Liver (tissue), 7 donors: ENCODE measurements at regions not wholly inside any gene's neighbourhood (a gene's known extent, or its start where the extent isn't known, plus 50 kb on each side); places are given as distances from the start of the nearest gene placed in this dataset.

Source experiments
- DNase-seq: peaks from one replicate; pipeline ENCODE4 v3.0.0-alpha.2; 2017; ENCODE audit warnings: low spot score
- H3K27ac ChIP-seq, 2 donors: one replicate each; pipeline ENCODE4 v1.7.0; 2013; ENCODE audit warnings: inconsistent platforms in 2 of 2, low read length in 2 of 2, control low read depth in 1 of 2, low read depth in 1 of 2, mild to moderate bottlenecking in 1 of 2
- H3K27me3 ChIP-seq, 4 donors: one replicate each; pipeline versions ENCODE4 v1.6.1 to v1.7.0; 2013; ENCODE audit warnings: low read length in 3 of 4, inconsistent platforms in 1 of 4, mild to moderate bottlenecking in 1 of 4, moderate library complexity in 1 of 4; ENCODE audit not compliant: control insufficient read depth in 4 of 4, insufficient read depth in 4 of 4
- H3K36me3 ChIP-seq, 4 donors: one replicate each; pipeline versions ENCODE4 v1.6.1 to v1.7.0; 2013; ENCODE audit warnings: low read length in 3 of 4, mild to moderate bottlenecking in 3 of 4, low read depth in 1 of 4, moderate library complexity in 1 of 4; ENCODE audit not compliant: control insufficient read depth in 4 of 4, insufficient read depth in 3 of 4
- H3K4me1 ChIP-seq, 4 donors: one replicate each; pipeline versions ENCODE4 v1.6.1 to v1.7.0; 2013; ENCODE audit warnings: low read length in 3 of 4, mild to moderate bottlenecking in 3 of 4, moderate library complexity in 1 of 4; ENCODE audit not compliant: control insufficient read depth in 4 of 4, insufficient read depth in 4 of 4
- H3K4me3 ChIP-seq, 3 donors: one replicate each; pipeline versions ENCODE4 v1.6.1 to v1.7.0; 2013; ENCODE audit warnings: low read length in 3 of 3, control low read depth in 1 of 3, low read depth in 1 of 3, mild to moderate bottlenecking in 1 of 3
- H3K9ac ChIP-seq, 2 donors: one replicate each; pipeline ENCODE4 v1.7.0; 2013; ENCODE audit warnings: low read length in 2 of 2, mild to moderate bottlenecking in 2 of 2, moderate library complexity in 2 of 2, control low read depth in 1 of 2, low read depth in 1 of 2
- H3K9me3 ChIP-seq, 4 donors: one replicate each; pipeline versions ENCODE4 v1.6.1 to v1.7.0; 2013; ENCODE audit warnings: low read length in 3 of 4; ENCODE audit not compliant: control insufficient read depth in 4 of 4
- EGR1 ChIP-seq, 2 donors: IDR thresholded peaks; 2 replicates each; pipeline ENCODE4 v1.6.1; 2016 to 2018; ENCODE audit warnings: antibody characterized with exemption in 2 of 2, low read depth in 2 of 2
- FOXA1 ChIP-seq: IDR thresholded peaks from 2 replicates; pipeline ENCODE4 v1.6.1; 2016; ENCODE audit warnings: antibody characterized with exemption
- FOXA2 ChIP-seq: IDR thresholded peaks from 2 replicates; pipeline ENCODE4 v1.6.1; 2016; ENCODE audit warnings: antibody characterized with exemption
- GABPA ChIP-seq, 2 donors: IDR thresholded peaks in 1 of 2; conservative IDR thresholded peaks in 1 of 2; 2 replicates each; pipeline ENCODE4 v1.6.1; 2016; ENCODE audit warnings: antibody characterized with exemption in 2 of 2, mild to moderate bottlenecking in 1 of 2, moderate library complexity in 1 of 2
- HNF4A ChIP-seq, 2 donors: conservative IDR thresholded peaks; 2 replicates each; pipeline ENCODE4 v1.6.1; 2016; ENCODE audit warnings: antibody characterized with exemption in 2 of 2, mild to moderate bottlenecking in 2 of 2
- JUND ChIP-seq, 2 donors: IDR thresholded peaks; 2 replicates each; pipeline ENCODE4 v1.6.1; 2016; ENCODE audit warnings: antibody characterized with exemption in 2 of 2
- NR2F2 ChIP-seq: IDR thresholded peaks from 2 replicates; pipeline ENCODE4 v1.6.1; 2016; ENCODE audit warnings: antibody characterized with exemption
- RAD21 ChIP-seq, 2 donors: IDR thresholded peaks; 2 replicates each; pipeline ENCODE4 v1.6.1; 2016; ENCODE audit warnings: antibody characterized with exemption in 2 of 2, mild to moderate bottlenecking in 2 of 2
- RXRA ChIP-seq, 2 donors: IDR thresholded peaks; 2 replicates each; pipeline ENCODE4 v1.6.1; 2017 to 2018; ENCODE audit warnings: antibody characterized with exemption in 2 of 2, mild to moderate bottlenecking in 1 of 2
- SP1 ChIP-seq: IDR thresholded peaks from 2 replicates; pipeline ENCODE4 v1.6.1; 2018; ENCODE audit warnings: antibody characterized with exemption, mild to moderate bottlenecking
- YY1 ChIP-seq: IDR thresholded peaks from 2 replicates; pipeline ENCODE4 v1.6.1; 2016; ENCODE audit warnings: antibody characterized with exemption, mild to moderate bottlenecking
- WGBS: extraction: QIAGEN DNeasy Blood & Tissue Kit; methylation state at CpG from one replicate; pipeline ENCODE4 v1.1.7; 2013; 5-methylcytosine and 5-hydroxymethylcytosine counted together
- TF ChIP-seq, protein P1 (sequence below): IDR thresholded peaks from 2 replicates; pipeline ENCODE4 v1.6.1; 2016; ENCODE audit warnings: antibody characterized with exemption
- TF ChIP-seq, protein P2 (sequence below): IDR thresholded peaks from 2 replicates; pipeline ENCODE4 v1.6.1; 2016; ENCODE audit warnings: antibody characterized with exemption, mild to moderate bottlenecking
- TF ChIP-seq, protein P3 (sequence below): IDR thresholded peaks from 2 replicates; pipeline ENCODE4 v1.6.1; 2016; ENCODE audit warnings: antibody characterized with exemption
- TF ChIP-seq, protein P4 (sequence below): IDR thresholded peaks from 2 replicates; pipeline ENCODE4 v1.6.1; 2016; ENCODE audit warnings: antibody characterized with exemption
- donor health status: healthy.
- donor health status: healthy.
- donor health status: healthy.
- donor health status: healthy.

- H3K9ac ChIP-seq: no peak overlapping the region
- DNase-seq: no peak
- TF ChIP-seq RXRA (IDR thresholded peaks at IDR 0.05) (no peak), YY1 (no peak), HNF4A (conservative IDR thresholded peaks at IDR 0.05) (no peak), JUND (IDR thresholded peaks at IDR 0.05) (no peak)
- TF ChIP-seq, protein P1, sequence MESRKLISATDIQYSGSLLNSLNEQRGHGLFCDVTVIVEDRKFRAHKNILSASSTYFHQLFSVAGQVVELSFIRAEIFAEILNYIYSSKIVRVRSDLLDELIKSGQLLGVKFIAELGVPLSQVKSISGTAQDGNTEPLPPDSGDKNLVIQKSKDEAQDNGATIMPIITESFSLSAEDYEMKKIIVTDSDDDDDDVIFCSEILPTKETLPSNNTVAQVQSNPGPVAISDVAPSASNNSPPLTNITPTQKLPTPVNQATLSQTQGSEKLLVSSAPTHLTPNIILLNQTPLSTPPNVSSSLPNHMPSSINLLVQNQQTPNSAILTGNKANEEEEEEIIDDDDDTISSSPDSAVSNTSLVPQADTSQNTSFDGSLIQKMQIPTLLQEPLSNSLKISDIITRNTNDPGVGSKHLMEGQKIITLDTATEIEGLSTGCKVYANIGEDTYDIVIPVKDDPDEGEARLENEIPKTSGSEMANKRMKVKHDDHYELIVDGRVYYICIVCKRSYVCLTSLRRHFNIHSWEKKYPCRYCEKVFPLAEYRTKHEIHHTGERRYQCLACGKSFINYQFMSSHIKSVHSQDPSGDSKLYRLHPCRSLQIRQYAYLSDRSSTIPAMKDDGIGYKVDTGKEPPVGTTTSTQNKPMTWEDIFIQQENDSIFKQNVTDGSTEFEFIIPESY: no peak
- TF ChIP-seq, protein P2, sequence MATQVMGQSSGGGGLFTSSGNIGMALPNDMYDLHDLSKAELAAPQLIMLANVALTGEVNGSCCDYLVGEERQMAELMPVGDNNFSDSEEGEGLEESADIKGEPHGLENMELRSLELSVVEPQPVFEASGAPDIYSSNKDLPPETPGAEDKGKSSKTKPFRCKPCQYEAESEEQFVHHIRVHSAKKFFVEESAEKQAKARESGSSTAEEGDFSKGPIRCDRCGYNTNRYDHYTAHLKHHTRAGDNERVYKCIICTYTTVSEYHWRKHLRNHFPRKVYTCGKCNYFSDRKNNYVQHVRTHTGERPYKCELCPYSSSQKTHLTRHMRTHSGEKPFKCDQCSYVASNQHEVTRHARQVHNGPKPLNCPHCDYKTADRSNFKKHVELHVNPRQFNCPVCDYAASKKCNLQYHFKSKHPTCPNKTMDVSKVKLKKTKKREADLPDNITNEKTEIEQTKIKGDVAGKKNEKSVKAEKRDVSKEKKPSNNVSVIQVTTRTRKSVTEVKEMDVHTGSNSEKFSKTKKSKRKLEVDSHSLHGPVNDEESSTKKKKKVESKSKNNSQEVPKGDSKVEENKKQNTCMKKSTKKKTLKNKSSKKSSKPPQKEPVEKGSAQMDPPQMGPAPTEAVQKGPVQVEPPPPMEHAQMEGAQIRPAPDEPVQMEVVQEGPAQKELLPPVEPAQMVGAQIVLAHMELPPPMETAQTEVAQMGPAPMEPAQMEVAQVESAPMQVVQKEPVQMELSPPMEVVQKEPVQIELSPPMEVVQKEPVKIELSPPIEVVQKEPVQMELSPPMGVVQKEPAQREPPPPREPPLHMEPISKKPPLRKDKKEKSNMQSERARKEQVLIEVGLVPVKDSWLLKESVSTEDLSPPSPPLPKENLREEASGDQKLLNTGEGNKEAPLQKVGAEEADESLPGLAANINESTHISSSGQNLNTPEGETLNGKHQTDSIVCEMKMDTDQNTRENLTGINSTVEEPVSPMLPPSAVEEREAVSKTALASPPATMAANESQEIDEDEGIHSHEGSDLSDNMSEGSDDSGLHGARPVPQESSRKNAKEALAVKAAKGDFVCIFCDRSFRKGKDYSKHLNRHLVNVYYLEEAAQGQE: no peak
- TF ChIP-seq, protein P3, sequence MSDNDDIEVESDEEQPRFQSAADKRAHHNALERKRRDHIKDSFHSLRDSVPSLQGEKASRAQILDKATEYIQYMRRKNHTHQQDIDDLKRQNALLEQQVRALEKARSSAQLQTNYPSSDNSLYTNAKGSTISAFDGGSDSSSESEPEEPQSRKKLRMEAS: no peak
- no peak overlapping the region for H3K27ac ChIP-seq
- H3K4me1 ChIP-seq: no peaks in the 10 kb centered on the region
- H3K36me3 ChIP-seq: no peaks in the 10 kb centered on the region
- H3K4me3 ChIP-seq: no peak overlapping the region
- no peaks in the 10 kb centered on the region for H3K27me3 ChIP-seq
- no peaks in the 10 kb centered on the region for H3K9me3 ChIP-seq
Measured at GRCh38 chr6:21461844-21462518, 131.6 kb upstream of the SOX4 start.

DNA sequence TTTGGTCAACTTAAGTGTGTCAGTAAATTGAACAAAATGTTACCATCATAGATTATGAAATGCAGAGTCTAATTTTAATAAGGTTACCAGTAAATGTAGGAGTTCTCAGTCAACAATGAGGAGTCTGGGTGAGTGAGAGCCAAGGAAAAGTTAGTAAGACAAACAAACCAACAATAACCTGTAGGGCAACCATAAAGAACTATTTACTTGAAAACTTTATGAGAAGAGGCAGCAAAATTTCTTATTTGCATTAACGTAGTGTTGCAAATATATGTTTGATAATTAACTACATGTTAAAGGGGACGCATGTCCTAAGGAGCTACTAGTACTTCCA is 131.1 kb upstream of the SOX4 start:
- DNase-seq: no peak
- TF ChIP-seq, protein P4, sequence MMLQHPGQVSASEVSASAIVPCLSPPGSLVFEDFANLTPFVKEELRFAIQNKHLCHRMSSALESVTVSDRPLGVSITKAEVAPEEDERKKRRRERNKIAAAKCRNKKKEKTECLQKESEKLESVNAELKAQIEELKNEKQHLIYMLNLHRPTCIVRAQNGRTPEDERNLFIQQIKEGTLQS: no peak
- TF ChIP-seq RXRA (IDR thresholded peaks at IDR 0.05): no peak
- TF ChIP-seq GABPA (IDR thresholded peaks at IDR 0.05 in 1 of 2, conservative IDR thresholded peaks at IDR 0.05 in 1 of 2): no peak
- no peak for TF ChIP-seq JUND (IDR thresholded peaks at IDR 0.05)
- TF ChIP-seq EGR1 (IDR thresholded peaks at IDR 0.05; ENCODE audit: low read depth in 2 of 2): no peak
- TF ChIP-seq, protein P3: no peak
- no peak for TF ChIP-seq FOXA2
- no peak for TF ChIP-seq NR2F2
- TF ChIP-seq, protein P2: no peak
- TF ChIP-seq FOXA1: no peak
- TF ChIP-seq SP1: no peak
- TF ChIP-seq, protein P1: no peak
- TF ChIP-seq RAD21 (IDR thresholded peaks at IDR 0.05): no peak
- Histone ChIP-seq H3K36me3 (no peaks in the 10 kb centered on the region), H3K9me3 (no peaks in the 10 kb centered on the region), H3K4me3 (no peak overlapping the region), H3K27ac (no peak overlapping the region), H3K27me3 (no peaks in the 10 kb centered on the region), H3K4me1 (no peaks in the 10 kb centered on the region), H3K9ac (no peak overlapping the region)
- WGBS: 68% methylated on average over 2 of the region's 2 CpGs
